ENCODE measurements at regions not wholly inside any gene's neighbourhood (a gene's known extent, or its start where the extent isn't known, plus 50 kb on each side); places are given as distances from the start of the nearest gene placed in this dataset.
"Not testable (repeated sequence)": the region's sequence is repeated elsewhere in the genome, so short reads cannot be mapped to it uniquely, and the experiment has no call there.

DNA sequence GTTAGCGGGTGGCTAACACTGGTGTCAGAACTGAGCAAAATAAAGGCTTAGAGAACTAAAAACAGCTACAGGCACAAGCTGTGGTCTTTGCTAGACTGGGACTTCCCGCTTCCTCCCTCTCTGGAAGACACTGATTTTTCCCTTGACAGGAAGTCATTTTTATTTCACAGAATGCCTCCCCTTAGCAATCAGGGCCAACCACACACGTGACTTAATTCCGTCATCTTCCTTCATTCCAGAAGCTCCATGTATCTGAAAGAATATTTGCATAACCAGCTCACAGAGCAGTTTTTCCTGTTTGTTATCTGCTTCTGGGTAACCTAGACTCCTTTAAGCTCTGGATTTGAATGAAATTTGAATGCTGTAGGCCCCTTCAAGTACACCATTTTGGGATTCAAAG, 327.5 kb upstream of the FRG1 start:
- H3K27me3 ChIP-seq, result no peaks in the 10 kb centered on the region
- H3K36me3 ChIP-seq, result no peaks in the 10 kb centered on the region
- H3K4me1 ChIP-seq, result no peaks in the 10 kb centered on the region
- DNase-seq (ENCODE audit: low spot score in 2 of 2), result no peak
- TF ChIP-seq POLR2A (IDR thresholded peaks at IDR 0.05) (no peak), EP300 (IDR thresholded peaks at IDR 0.05) (no peak)
- TF ChIP-seq, protein P1, sequence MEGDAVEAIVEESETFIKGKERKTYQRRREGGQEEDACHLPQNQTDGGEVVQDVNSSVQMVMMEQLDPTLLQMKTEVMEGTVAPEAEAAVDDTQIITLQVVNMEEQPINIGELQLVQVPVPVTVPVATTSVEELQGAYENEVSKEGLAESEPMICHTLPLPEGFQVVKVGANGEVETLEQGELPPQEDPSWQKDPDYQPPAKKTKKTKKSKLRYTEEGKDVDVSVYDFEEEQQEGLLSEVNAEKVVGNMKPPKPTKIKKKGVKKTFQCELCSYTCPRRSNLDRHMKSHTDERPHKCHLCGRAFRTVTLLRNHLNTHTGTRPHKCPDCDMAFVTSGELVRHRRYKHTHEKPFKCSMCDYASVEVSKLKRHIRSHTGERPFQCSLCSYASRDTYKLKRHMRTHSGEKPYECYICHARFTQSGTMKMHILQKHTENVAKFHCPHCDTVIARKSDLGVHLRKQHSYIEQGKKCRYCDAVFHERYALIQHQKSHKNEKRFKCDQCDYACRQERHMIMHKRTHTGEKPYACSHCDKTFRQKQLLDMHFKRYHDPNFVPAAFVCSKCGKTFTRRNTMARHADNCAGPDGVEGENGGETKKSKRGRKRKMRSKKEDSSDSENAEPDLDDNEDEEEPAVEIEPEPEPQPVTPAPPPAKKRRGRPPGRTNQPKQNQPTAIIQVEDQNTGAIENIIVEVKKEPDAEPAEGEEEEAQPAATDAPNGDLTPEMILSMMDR (IDR thresholded peaks at IDR 0.05), result no peak
- 58 to 62% methylated on average over 4 of the region's 4 CpGs for WGBS, 2 donors
- no peak overlapping the region for H3K4me3 ChIP-seq
- H3K9me3 ChIP-seq, result no peaks in the 10 kb centered on the region
- no peak overlapping the region for H3K27ac ChIP-seq

DNA sequence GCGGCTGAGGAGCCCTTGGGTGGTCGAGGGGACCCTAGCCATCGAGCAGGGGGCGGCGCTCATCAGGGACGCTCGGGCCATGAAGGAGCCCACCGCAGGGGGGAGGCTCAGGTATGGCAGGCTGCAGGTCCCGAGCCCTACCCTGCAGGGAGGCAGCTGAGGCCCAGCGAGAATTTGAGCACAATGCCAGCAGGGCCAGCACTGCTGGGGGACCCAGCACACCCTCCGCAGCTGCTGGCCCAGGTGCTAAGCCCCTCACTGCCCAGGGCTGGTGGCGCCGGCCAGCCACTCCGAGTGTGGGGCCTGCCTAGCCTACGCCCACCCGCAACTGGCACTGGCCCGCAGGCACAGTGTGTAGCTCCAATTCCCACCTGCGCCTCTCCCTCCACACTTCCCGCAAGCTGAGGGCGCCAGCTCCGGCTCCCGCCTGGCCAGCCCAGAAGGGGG, 325.4 kb upstream of the FRG1 start:
- H3K9me3 ChIP-seq, result no peaks in the 10 kb centered on the region
- no peak overlapping the region for H3K27ac ChIP-seq
- H3K36me3 ChIP-seq, result no peaks in the 10 kb centered on the region
- H3K27me3 ChIP-seq, result no peaks in the 10 kb centered on the region
- WGBS, 2 donors, result 89 to 92% methylated on average over 10 to 13 of the region's 22 CpGs
- TF ChIP-seq POLR2A (IDR thresholded peaks at IDR 0.05) (no peak), EP300 (IDR thresholded peaks at IDR 0.05) (no peak)
- TF ChIP-seq, protein P1 (IDR thresholded peaks at IDR 0.05), result no peak
- no peaks in the 10 kb centered on the region for H3K4me1 ChIP-seq
- H3K4me3 ChIP-seq, result no peak overlapping the region
- no peak for DNase-seq (ENCODE audit: low spot score in 2 of 2)

DNA sequence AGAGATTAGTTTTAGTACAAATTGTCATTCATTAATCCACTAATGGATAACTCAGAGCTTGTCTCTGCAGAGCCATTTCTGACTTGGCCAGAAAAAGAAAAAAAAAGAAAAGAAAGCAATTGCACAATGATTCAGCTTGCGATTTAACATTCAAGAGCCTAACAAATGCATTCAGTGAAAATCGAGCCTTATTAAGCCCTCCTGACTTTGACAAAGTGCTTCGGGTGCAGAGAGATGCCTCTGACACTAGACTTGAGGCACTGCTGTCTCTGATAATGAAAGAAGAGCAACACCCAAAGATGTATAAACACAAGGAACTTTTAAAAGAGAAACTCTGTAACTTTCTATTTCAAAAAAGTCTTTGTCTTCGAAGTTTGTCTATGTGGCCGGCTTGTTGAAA, 322.9 kb upstream of the FRG1 start:
- not testable (repeated sequence) for H3K4me1 ChIP-seq; H3K27me3 ChIP-seq; DNase-seq (ENCODE audit: low spot score in 2 of 2); H3K27ac ChIP-seq; H3K4me3 ChIP-seq; H3K9me3 ChIP-seq; H3K36me3 ChIP-seq
- WGBS, 2 donors, result 34 to 42% methylated on average over 5 of the region's 5 CpGs

DNA sequence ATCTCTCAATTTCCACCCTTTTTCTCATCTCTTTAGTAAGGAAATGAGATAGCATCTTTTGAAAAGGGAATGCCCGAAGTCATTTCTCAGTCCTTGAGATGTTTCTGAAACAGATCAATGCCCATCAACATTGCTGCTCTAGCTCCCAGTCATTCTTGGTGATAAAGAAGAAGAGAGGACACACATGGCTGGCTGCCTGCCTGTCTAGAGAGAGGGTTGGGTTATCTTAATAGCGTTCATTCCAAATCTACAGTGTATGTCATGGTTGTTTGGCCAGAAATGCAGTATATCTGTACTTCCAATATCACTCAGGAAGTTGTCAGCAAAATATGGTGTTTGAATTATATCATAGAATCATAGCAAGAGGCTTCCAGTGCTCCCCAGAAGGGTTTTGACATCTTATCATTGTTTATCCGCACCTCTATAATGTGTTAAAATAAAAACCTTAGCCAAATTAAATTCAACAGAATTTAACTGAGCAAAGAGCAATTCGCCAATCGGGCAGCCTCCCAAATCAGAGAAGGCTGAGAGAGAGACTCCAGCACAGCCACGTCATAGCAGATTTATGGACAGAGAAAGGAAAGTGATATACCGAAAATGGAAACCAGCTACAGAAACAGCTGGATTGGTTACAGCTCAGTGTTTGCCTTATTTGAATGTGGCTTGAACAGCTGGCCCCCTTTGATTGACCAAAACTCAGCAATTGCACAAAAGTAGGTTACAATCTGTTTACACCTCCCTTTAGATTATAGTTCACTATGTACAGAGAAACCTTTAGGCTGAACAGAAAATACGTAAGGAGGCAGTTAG, 321.0 kb upstream of the FRG1 start:
- not testable (repeated sequence) for H3K27me3 ChIP-seq; H3K4me3 ChIP-seq; DNase-seq (ENCODE audit: low spot score in 2 of 2); H3K27ac ChIP-seq; H3K9me3 ChIP-seq; H3K4me1 ChIP-seq; H3K36me3 ChIP-seq
- WGBS, 2 donors, result 79 to 86% methylated on average over 8 of the region's 8 CpGs

DNA sequence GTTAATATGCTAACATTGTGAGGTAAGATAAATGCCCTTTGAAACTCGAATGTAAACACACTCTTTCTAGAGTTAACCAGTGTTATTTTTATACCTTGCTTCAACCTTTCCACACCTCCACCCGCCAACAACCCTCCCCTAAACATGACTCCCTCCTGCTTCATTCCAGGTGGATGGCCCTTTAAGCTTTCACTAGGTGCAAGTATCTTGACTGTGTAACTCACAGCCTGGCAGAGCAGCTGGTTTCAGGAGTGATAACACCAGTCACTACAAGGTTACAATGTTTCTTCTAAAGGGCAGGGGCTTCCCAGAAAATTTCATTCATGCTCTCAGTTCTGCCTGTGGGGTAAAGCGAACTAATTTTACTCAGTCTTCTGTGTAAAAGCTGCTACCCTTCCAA, 318.1 kb upstream of the FRG1 start:
- not testable (repeated sequence) for DNase-seq (ENCODE audit: low spot score in 2 of 2); H3K4me1 ChIP-seq; H3K4me3 ChIP-seq; H3K36me3 ChIP-seq; H3K27me3 ChIP-seq; H3K9me3 ChIP-seq; H3K27ac ChIP-seq
- 81 to 89% methylated on average over 3 of the region's 3 CpGs for WGBS, 2 donors

DNA sequence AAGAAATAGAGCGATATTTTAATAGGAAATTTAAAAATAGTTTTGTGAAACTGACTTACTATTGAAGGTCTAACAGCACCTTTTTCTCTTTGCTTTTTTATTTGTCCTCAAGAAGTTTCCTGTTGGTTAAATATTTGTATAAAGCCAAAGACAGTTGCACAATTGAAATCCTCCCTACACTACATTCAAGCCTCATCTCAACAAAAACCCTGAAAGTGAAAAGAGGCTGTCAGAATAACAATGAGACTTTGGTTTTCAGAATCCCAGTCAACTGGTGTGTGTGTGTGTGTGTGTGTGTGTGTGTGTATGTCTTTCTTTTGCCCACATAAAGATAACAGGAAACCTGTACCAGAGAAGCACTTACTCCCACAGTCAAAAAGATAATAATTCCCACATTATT, 313.6 kb upstream of the FRG1 start:
- not testable (repeated sequence) for H3K4me3 ChIP-seq; H3K4me1 ChIP-seq; H3K9me3 ChIP-seq; H3K36me3 ChIP-seq; H3K27ac ChIP-seq; DNase-seq (ENCODE audit: low spot score in 2 of 2); H3K27me3 ChIP-seq
- 3 to 48% methylated on average over 1 of the region's 1 CpG for WGBS, 2 donors

DNA sequence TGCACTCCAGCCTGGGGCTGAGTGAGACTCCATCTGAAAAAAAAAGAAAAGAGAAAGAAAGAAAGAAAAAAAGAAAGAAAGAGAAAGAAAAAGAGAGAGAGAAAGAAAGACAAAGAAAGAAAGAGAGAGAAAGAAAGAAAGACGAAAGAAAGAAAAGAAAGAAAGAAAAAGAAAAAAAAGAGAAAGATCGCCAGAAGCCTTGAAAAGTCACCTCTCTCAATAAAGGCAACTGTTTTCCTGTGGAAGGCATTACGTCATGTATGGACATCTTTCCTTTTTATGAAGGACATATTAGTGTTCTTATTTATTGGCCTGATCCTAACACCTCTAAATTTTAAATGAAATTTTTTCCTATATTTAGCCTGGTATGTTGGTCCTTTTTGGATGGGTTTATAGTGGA, 310.9 kb upstream of the FRG1 start:
- H3K36me3 ChIP-seq; H3K9me3 ChIP-seq; H3K27ac ChIP-seq; H3K4me1 ChIP-seq; H3K27me3 ChIP-seq; DNase-seq (ENCODE audit: low spot score in 2 of 2); H3K4me3 ChIP-seq: not testable (repeated sequence)
- 87% methylated on average over 3 of the region's 3 CpGs for WGBS, 2 donors

DNA sequence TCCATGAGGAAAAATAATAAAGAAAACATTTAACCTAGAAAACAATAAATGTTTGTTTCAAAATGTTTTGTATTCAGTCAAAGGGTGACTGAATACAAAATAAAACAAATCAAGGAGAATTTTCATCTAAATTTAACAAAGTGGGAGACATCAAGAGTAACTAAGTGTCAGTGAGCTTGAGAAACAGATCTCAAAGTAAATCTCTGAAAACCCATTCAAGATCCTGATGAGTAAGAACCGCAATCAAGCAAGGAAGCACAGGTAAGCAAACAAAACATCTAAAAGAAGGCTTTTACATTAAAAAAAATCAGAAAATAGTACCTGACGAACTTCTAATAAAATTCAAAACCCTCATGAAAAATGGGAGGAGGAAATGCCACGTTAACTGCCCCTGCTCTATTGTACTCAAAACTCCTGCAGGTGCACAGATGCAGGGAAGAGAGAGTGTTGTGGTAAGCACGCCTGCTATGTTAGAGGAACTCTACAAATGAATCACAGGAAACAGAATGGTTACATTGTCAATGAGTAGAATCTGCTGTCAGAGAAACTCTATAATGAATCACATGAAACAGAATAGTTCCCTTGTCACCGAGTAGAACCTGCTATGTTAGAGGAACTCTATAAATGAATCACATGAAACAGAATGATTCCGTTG, 309.6 kb upstream of the FRG1 start:
- WGBS, 2 donors, result 42 to 56% methylated on average over 6 of the region's 6 CpGs
- H3K27ac ChIP-seq; H3K36me3 ChIP-seq; H3K4me1 ChIP-seq; H3K27me3 ChIP-seq; H3K9me3 ChIP-seq; DNase-seq (ENCODE audit: low spot score in 2 of 2); H3K4me3 ChIP-seq: not testable (repeated sequence)

DNA sequence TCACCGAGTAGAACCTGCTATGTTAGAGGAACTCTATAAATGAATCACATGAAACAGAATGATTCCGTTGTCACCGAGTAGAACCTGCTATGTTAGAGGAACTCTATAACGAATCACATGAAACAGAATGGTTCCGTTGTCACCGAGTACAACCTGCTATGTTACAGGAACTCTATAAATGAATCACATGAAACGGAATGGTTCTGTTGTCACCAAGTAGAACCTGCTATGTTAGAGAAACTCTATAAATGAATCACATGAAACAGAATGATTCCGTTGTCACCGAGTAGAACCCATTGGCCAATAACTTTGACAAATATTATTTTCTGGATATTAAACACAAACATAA, 309.1 kb upstream of the FRG1 start:
- not testable (repeated sequence) for H3K4me1 ChIP-seq; H3K9me3 ChIP-seq; H3K27me3 ChIP-seq; H3K36me3 ChIP-seq; H3K27ac ChIP-seq; H3K4me3 ChIP-seq; DNase-seq (ENCODE audit: low spot score in 2 of 2)
- WGBS, 2 donors, result 70 to 79% methylated on average over 9 of the region's 9 CpGs

DNA sequence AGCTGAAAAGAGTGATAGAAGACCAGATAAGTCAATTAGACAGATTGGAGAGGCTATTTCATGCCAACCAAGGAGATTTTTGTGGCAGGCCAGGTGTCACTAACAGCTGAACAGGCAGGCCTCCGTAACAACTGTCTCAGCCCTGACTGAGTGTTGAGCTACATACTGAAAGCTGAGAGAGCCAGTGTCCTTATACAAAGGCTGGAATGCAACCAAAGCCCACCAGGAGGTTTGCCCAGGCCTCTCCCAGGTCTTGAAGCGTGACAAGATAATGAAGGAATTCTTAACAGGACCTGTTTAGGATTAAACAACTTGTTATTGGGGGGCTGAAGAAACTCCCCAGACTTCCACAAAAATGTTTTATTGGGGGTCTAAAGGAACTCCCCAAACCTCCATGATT, 290.2 kb upstream of the FRG1 start:
- WGBS, 2 donors, result 76 to 88% methylated on average over 2 of the region's 2 CpGs
- H3K9me3 ChIP-seq; H3K27ac ChIP-seq; H3K36me3 ChIP-seq; H3K27me3 ChIP-seq; H3K4me3 ChIP-seq; DNase-seq (ENCODE audit: low spot score in 2 of 2); H3K4me1 ChIP-seq: not testable (repeated sequence)

DNA sequence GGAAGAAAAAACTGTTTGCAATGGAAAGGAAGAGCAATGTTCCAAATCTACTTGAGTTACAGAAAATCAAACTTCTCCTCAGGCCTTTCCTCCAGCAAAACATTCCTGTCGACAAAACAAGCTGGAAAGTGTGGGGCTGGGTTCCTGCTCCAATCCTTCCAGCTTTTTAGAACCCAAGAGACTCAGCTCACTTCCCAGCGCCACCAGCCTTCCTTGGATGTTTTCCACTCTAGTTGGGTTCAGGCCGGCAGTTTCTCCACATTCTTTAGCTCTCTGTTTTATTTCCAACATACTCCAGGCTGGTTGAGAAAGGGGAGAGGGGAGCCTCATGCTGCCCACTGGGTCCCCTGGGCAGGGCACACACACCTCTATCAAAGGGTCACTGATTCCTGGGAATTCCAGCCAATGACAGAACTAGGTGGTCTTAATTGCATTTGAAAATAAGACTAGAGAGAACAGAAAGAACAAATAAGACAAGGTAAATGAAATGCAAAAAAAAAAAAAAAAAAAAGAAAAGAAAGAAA, 287.5 kb upstream of the FRG1 start:
- H3K27me3 ChIP-seq; H3K27ac ChIP-seq; H3K4me3 ChIP-seq; DNase-seq (ENCODE audit: low spot score in 2 of 2); H3K4me1 ChIP-seq; H3K9me3 ChIP-seq; H3K36me3 ChIP-seq: not testable (repeated sequence)
- 0% methylated on average over 1 of the region's 3 CpGs; no CpG with 5 or more reads in 1 of the 2 donors for WGBS, 2 donors
